ENCODE measurements at regions not wholly inside any gene's neighbourhood (a gene's known extent, or its start where the extent isn't known, plus 50 kb on each side); places are given as distances from the start of the nearest gene placed in this dataset.

GRCh38 chr4:141571793-141572192 lies 64.6 kb upstream of the IL15 start:
- in situ Hi-C loops (cut with MboI; ENCODE audit: low pct_ligation_motif_present in 1 of 4, low pct_unique_long_range_greater_than_20kb in 1 of 4, low sequenced_read_pairs in 3 of 4) (no loop called here), intact Hi-C loops (cut with DNase I; ENCODE audit: low total_unique reads) (no loop called here)
- Histone ChIP-seq H3K4me1 (no peaks in the 10 kb centered on the region), H3K27me3 (no peaks in the 10 kb centered on the region), H3K9me3 (no peaks in the 10 kb centered on the region), H3K27ac (no peak overlapping the region), H3K36me3 (no peaks in the 10 kb centered on the region), H3K4me3 (no peak overlapping the region)
- no peak for DNase-seq
- TF ChIP-seq EP300 (IDR thresholded peaks at IDR 0.05; ENCODE audit: low read depth) (no peak), POLR2A (IDR thresholded peaks at IDR 0.05) (no peak), POLR2AphosphoS5 (IDR thresholded peaks at IDR 0.05) (no peak), CTCF (IDR thresholded peaks at IDR 0.05) (no peak)
- WGBS, 2 donors (ENCODE audit: low coverage in 1 of 2): 83 to 89% methylated on average over 6 of the region's 6 CpGs

GRCh38 chr4:141573678-141574077 lies 62.7 kb upstream of the IL15 start:
- no peak for DNase-seq
- Histone ChIP-seq H3K4me1 (no peaks in the 10 kb centered on the region), H3K4me3 (no peak overlapping the region), H3K9me3 (no peaks in the 10 kb centered on the region), H3K27ac (no peak overlapping the region), H3K27me3 (no peaks in the 10 kb centered on the region), H3K36me3 (no peaks in the 10 kb centered on the region)
- in situ Hi-C loops (cut with MboI; ENCODE audit: low pct_ligation_motif_present in 1 of 4, low pct_unique_long_range_greater_than_20kb in 1 of 4, low sequenced_read_pairs in 3 of 4): no loop called here
- TF ChIP-seq CTCF (IDR thresholded peaks at IDR 0.05) (no peak), POLR2AphosphoS5 (IDR thresholded peaks at IDR 0.05) (no peak), EP300 (IDR thresholded peaks at IDR 0.05; ENCODE audit: low read depth) (no peak)
- intact Hi-C loops (cut with DNase I; ENCODE audit: low total_unique reads): no loop called here

GRCh38 chr4:141575884-141576283 lies 60.5 kb upstream of the IL15 start:
- in situ Hi-C loops (cut with MboI; ENCODE audit: low pct_ligation_motif_present in 1 of 4, low pct_unique_long_range_greater_than_20kb in 1 of 4, low sequenced_read_pairs in 3 of 4): no loop called here
- intact Hi-C loops (cut with DNase I; ENCODE audit: low total_unique reads): no loop called here
- Histone ChIP-seq H3K9me3 (no peaks in the 10 kb centered on the region), H3K4me3 (no peak overlapping the region), H3K36me3 (no peaks in the 10 kb centered on the region), H3K27me3 (no peaks in the 10 kb centered on the region), H3K27ac (no peak overlapping the region), H3K4me1 (no peaks in the 10 kb centered on the region)
- 56 to 79% methylated on average over 4 of the region's 4 CpGs for WGBS, 2 donors (ENCODE audit: low coverage in 1 of 2)
- DNase-seq: no peak
- TF ChIP-seq POLR2AphosphoS5 (IDR thresholded peaks at IDR 0.05): no peak
- TF ChIP-seq CTCF (IDR thresholded peaks at IDR 0.05): no peak
- no peak for TF ChIP-seq POLR2A (IDR thresholded peaks at IDR 0.05)
- no peak for TF ChIP-seq EP300 (IDR thresholded peaks at IDR 0.05; ENCODE audit: low read depth)

- Histone ChIP-seq H3K27ac (no peak overlapping the region), H3K4me1 (no peaks in the 10 kb centered on the region), H3K36me3 (no peaks in the 10 kb centered on the region), H3K27me3 (no peaks in the 10 kb centered on the region), H3K9me3 (no peaks in the 10 kb centered on the region), H3K4me3 (no peak overlapping the region)
- in situ Hi-C loops (cut with MboI; ENCODE audit: low pct_ligation_motif_present in 1 of 4, low pct_unique_long_range_greater_than_20kb in 1 of 4, low sequenced_read_pairs in 3 of 4): no loop called here
- 88 to 92% methylated on average over 5 to 8 of the region's 8 CpGs for WGBS, 2 donors (ENCODE audit: low coverage in 1 of 2)
- DNase-seq: no peak
- TF ChIP-seq POLR2A (IDR thresholded peaks at IDR 0.05): no peak
- no peak for TF ChIP-seq CTCF (IDR thresholded peaks at IDR 0.05)
- no peak for TF ChIP-seq EP300 (IDR thresholded peaks at IDR 0.05; ENCODE audit: low read depth)
- TF ChIP-seq POLR2AphosphoS5 (IDR thresholded peaks at IDR 0.05): no peak
- intact Hi-C loops (cut with DNase I; ENCODE audit: low total_unique reads): no loop called here
These were observed 59.7 kb upstream of the IL15 start for GRCh38 chr4:141576585-141577110.
